Kidney (tissue), 13 donors: ENCODE measurements at regions not wholly inside any gene's neighbourhood (a gene's known extent, or its start where the extent isn't known, plus 50 kb on each side); places are given as distances from the start of the nearest gene placed in this dataset.
"Not testable (repeated sequence)": the region's sequence is repeated elsewhere in the genome, so short reads cannot be mapped to it uniquely, and the experiment has no call there.

Experiments used
- DNase-seq, 5 donors: peaks; one replicate each; pipeline ENCODE4 v3.0.0-alpha.2; 2013 to 2020
- FAIRE-seq: peaks from 2 replicates; lab custom pipeline; 2012; peaks lifted over from hg19 to GRCh38; lab: Jason Lieb, UNC
- H3K27ac ChIP-seq, 2 donors: one replicate each; pipeline ENCODE4 v1.7.0; 2013; ENCODE audit warnings: low read depth in 2 of 2, low read length in 2 of 2, inconsistent platforms in 1 of 2
- H3K27me3 ChIP-seq: one replicate; pipeline ENCODE4 v1.7.1; 2013; ENCODE audit warnings: low read length, inconsistent platforms; ENCODE audit not compliant: control insufficient read depth, insufficient read depth
- H3K36me3 ChIP-seq, 3 donors: one replicate each; pipeline versions ENCODE4 v1.7.0 to v1.7.1; 2013; ENCODE audit warnings: low read length in 3 of 3, control low read depth in 1 of 3, inconsistent platforms in 1 of 3; ENCODE audit not compliant: insufficient read depth in 3 of 3, control insufficient read depth in 2 of 3
- H3K4me1 ChIP-seq, 3 donors: one replicate each; pipeline versions ENCODE4 v1.7.0 to v1.7.1; 2013; ENCODE audit warnings: low read length in 3 of 3, inconsistent platforms in 1 of 3, low read depth in 1 of 3; ENCODE audit not compliant: control insufficient read depth in 2 of 3, insufficient read depth in 2 of 3
- H3K4me3 ChIP-seq, 3 donors: one replicate each; pipeline versions ENCODE4 v1.7.0 to v1.8.1; 2013; ENCODE audit warnings: low read length in 3 of 3, control low read depth in 1 of 3, inconsistent platforms in 1 of 3
- H3K9ac ChIP-seq, 3 donors: one replicate each; pipeline versions ENCODE4 v1.7.0 to v1.7.1; 2013; ENCODE audit warnings: low read length in 3 of 3, control low read depth in 1 of 3, inconsistent platforms in 1 of 3
- H3K9me3 ChIP-seq, 3 donors: one replicate each; pipeline versions ENCODE4 v1.7.0 to v1.7.1; 2013; ENCODE audit warnings: low read length in 3 of 3, control low read depth in 1 of 3, inconsistent platforms in 1 of 3; ENCODE audit not compliant: control insufficient read depth in 2 of 3, insufficient read depth in 1 of 3
- CTCF ChIP-seq: IDR thresholded peaks from 3 replicates; pipeline ENCODE4 v1.5.1; 2012; ENCODE audit warnings: mild to moderate bottlenecking, moderate library complexity, borderline replicate concordance; ENCODE audit not compliant: insufficient read depth; ENCODE audit errors: extremely low read depth
- intact Hi-C: fragments of 100-400 bp; cut with DNase I; formaldehyde crosslinking; loops from one replicate; pipeline ENCODE4 v1.11.1; 2022
- donor health status: control.
- donor health status: control.
- donor health status: control.
- donor health status: control.
- donor health status: control.
- donor health status: DM: yes; HTN: yes; CAD: no.
- donor health status: Normal renal cell carcinoma (clear cell type).

GRCh38 chrX:40788698-40789097 is 53.4 kb upstream of the MED14 start:
- H3K4me3 ChIP-seq, DNase-seq, H3K27me3 ChIP-seq, FAIRE-seq, H3K36me3 ChIP-seq, H3K9me3 ChIP-seq, H3K27ac ChIP-seq, H3K9ac ChIP-seq, H3K4me1 ChIP-seq, intact Hi-C loops: not testable (repeated sequence)

- FAIRE-seq, result no peak
Measured at GRCh38 chrX:40792433-40792832, 57.1 kb upstream of the MED14 start.

GRCh38 chrX:40794829-40795130 is 59.4 kb upstream of the MED14 start:
- H3K27ac ChIP-seq, DNase-seq, H3K9ac ChIP-seq, H3K9me3 ChIP-seq, H3K4me1 ChIP-seq, FAIRE-seq, H3K27me3 ChIP-seq, H3K36me3 ChIP-seq, H3K4me3 ChIP-seq, intact Hi-C loops: not testable (repeated sequence)

More at GRCh38 chrX:40792433-40792832, 57.1 kb upstream of the MED14 start:
- no peak overlapping the region for H3K9ac ChIP-seq
- H3K9me3 ChIP-seq, result no peaks in the 10 kb centered on the region
- TF ChIP-seq CTCF, result no peak
- H3K4me1 ChIP-seq, result peaks cover 0 to 6% (median 2%) of the 10 kb centered on the region in 3 donors
- H3K27me3 ChIP-seq, result no peaks in the 10 kb centered on the region
- H3K36me3 ChIP-seq, result no peaks in the 10 kb centered on the region
- no peak for DNase-seq
- no peak overlapping the region for H3K27ac ChIP-seq
- intact Hi-C loops, result no loop called here
- H3K4me3 ChIP-seq, result no peak overlapping the region

GRCh38 chrX:40799745-40800144 is 64.4 kb upstream of the MED14 start:
- H3K9me3 ChIP-seq, H3K4me3 ChIP-seq, intact Hi-C loops, H3K27me3 ChIP-seq, H3K4me1 ChIP-seq, H3K27ac ChIP-seq, FAIRE-seq, DNase-seq, H3K9ac ChIP-seq, H3K36me3 ChIP-seq: not testable (repeated sequence)

- intact Hi-C loops, result no loop called here
Measured at GRCh38 chrX:40805404-40805803, 70.1 kb upstream of the MED14 start.

More at GRCh38 chrX:40805404-40805803, 70.1 kb upstream of the MED14 start:
- Histone ChIP-seq H3K9ac (no peak overlapping the region), H3K36me3 (no peaks in the 10 kb centered on the region), H3K4me1 (no peaks in the 10 kb centered on the region), H3K9me3 (no peaks in the 10 kb centered on the region), H3K27me3 (no peaks in the 10 kb centered on the region), H3K4me3 (no peak overlapping the region), H3K27ac (no peak overlapping the region)
- FAIRE-seq (no peak), DNase-seq (no peak)
- no peak for TF ChIP-seq CTCF
